ENCODE measurements at regions not wholly inside any gene's neighbourhood (a gene's known extent, or its start where the extent isn't known, plus 50 kb on each side); places are given as distances from the start of the nearest gene placed in this dataset.
A peak's percentile ranks its signal among the peaks of the same experiment; 100 is the strongest.

GRCh38 chr7:46459942-46460341 is 538.9 kb upstream of the IGFBP3 start:
- 100% methylated on average over 1 of the region's 1 CpG for WGBS (ENCODE audit: insufficient coverage)

DNA sequence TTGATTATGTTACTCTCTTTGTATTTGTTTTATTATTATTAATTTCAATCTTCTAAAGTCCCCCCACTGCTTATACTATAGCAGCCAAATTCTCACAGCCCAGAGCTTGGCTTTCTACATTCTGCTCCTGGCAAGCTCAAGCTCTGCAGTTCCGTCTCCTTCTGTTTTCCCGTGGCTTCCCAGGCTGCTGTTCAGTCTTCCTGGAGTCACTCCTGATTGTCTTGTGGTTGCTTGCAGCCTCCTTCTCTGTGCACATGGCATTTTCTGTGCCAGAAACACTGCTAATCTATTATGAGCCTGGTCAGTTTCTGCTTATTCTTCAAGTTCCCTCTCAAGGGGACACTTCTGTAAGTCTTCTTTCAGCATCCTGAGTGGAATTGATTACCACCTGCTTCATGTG is 533.7 kb upstream of the IGFBP3 start:
- no peak overlapping the region for H3K27ac ChIP-seq (ENCODE audit: low read depth, low read length)
- H3K9me3 ChIP-seq (ENCODE audit: control insufficient read depth, insufficient read depth, low read length) = peaks cover 2% of the 10 kb centered on the region
- H3K4me1 ChIP-seq (ENCODE audit: control insufficient read depth, insufficient read depth, low read length) = no peaks in the 10 kb centered on the region
- peak in 1 of 6 donors; percentile 40 for DNase-seq (ENCODE audit: low read depth in 4 of 6, low spot score in 6 of 6)
- 58% methylated on average over 2 of the region's 2 CpGs for WGBS (ENCODE audit: insufficient coverage)
- no peaks in the 10 kb centered on the region for H3K36me3 ChIP-seq (ENCODE audit: control insufficient read depth, insufficient read depth, low read length)
- H3K4me3 ChIP-seq (ENCODE audit: low read depth, low read length) = no peak overlapping the region
- H3K27me3 ChIP-seq (ENCODE audit: control insufficient read depth, insufficient read depth, low read length) = no peaks in the 10 kb centered on the region

More at GRCh38 chr7:46459942-46460341, 538.9 kb upstream of the IGFBP3 start:
- H3K27me3 ChIP-seq (ENCODE audit: control insufficient read depth, insufficient read depth, low read length) = no peaks in the 10 kb centered on the region
- DNase-seq (ENCODE audit: low read depth in 4 of 6, low spot score in 6 of 6) = no peak
- no peaks in the 10 kb centered on the region for H3K4me1 ChIP-seq (ENCODE audit: control insufficient read depth, insufficient read depth, low read length)
- H3K27ac ChIP-seq (ENCODE audit: low read depth, low read length) = no peak overlapping the region
- no peak overlapping the region for H3K4me3 ChIP-seq (ENCODE audit: low read depth, low read length)
- peaks cover 5% of the 10 kb centered on the region for H3K9me3 ChIP-seq (ENCODE audit: control insufficient read depth, insufficient read depth, low read length)
- no peaks in the 10 kb centered on the region for H3K36me3 ChIP-seq (ENCODE audit: control insufficient read depth, insufficient read depth, low read length)

DNA sequence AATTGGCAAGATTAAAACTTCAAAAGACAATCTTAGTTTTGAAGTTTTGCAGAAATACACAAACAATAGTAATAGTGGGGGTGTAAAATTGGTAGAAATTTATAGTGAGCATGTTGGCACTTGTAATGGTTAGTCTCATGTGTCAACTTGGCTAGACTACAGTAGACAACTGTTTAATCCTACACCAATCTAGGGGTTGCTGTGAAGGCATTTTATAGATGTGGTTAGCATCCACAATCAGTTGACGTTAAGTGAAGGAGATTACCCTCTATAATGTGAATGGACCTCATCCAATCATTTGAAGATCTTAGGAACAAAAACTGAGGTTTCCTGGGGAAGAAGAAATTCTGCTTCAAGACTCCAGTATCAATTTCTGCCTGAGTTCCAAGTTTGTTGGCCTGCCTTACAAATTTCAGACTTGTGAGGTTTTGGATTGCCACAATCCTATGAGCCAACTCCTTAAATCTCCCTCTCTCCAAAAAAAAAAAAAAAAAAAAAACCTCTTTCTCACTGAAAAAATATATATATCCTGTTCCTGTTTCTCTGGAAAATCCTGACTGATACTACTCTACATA is 531.6 kb upstream of the IGFBP3 start:
- peak in 1 of 6 donors; percentile 68 for DNase-seq (ENCODE audit: low read depth in 4 of 6, low spot score in 6 of 6)
- H3K27ac ChIP-seq (ENCODE audit: low read depth, low read length) = no peak overlapping the region
- no peaks in the 10 kb centered on the region for H3K27me3 ChIP-seq (ENCODE audit: control insufficient read depth, insufficient read depth, low read length)
- no peaks in the 10 kb centered on the region for H3K36me3 ChIP-seq (ENCODE audit: control insufficient read depth, insufficient read depth, low read length)
- no CpG with 5 or more reads among the region's 1 CpG for WGBS (ENCODE audit: insufficient coverage)
- H3K4me1 ChIP-seq (ENCODE audit: control insufficient read depth, insufficient read depth, low read length) = no peaks in the 10 kb centered on the region
- no peak overlapping the region for H3K4me3 ChIP-seq (ENCODE audit: low read depth, low read length)
- H3K9me3 ChIP-seq (ENCODE audit: control insufficient read depth, insufficient read depth, low read length) = peaks cover 2% of the 10 kb centered on the region

GRCh38 chr7:46451846-46452245 is 530.8 kb upstream of the IGFBP3 start:
- no peak overlapping the region for H3K4me3 ChIP-seq (ENCODE audit: low read depth, low read length)
- H3K36me3 ChIP-seq (ENCODE audit: control insufficient read depth, insufficient read depth, low read length) = no peaks in the 10 kb centered on the region
- H3K27ac ChIP-seq (ENCODE audit: low read depth, low read length) = no peak overlapping the region
- no peaks in the 10 kb centered on the region for H3K4me1 ChIP-seq (ENCODE audit: control insufficient read depth, insufficient read depth, low read length)
- H3K27me3 ChIP-seq (ENCODE audit: control insufficient read depth, insufficient read depth, low read length) = no peaks in the 10 kb centered on the region
- H3K9me3 ChIP-seq (ENCODE audit: control insufficient read depth, insufficient read depth, low read length) = peaks cover 2% of the 10 kb centered on the region
- DNase-seq (ENCODE audit: low read depth in 4 of 6, low spot score in 6 of 6) = peak in 1 of 6 donors; percentile 60

- H3K4me3 ChIP-seq (ENCODE audit: low read depth, low read length) = no peak overlapping the region
- H3K9me3 ChIP-seq (ENCODE audit: control insufficient read depth, insufficient read depth, low read length) = no peaks in the 10 kb centered on the region
- H3K36me3 ChIP-seq (ENCODE audit: control insufficient read depth, insufficient read depth, low read length) = no peaks in the 10 kb centered on the region
- no peaks in the 10 kb centered on the region for H3K4me1 ChIP-seq (ENCODE audit: control insufficient read depth, insufficient read depth, low read length)
- H3K27ac ChIP-seq (ENCODE audit: low read depth, low read length) = no peak overlapping the region
- H3K27me3 ChIP-seq (ENCODE audit: control insufficient read depth, insufficient read depth, low read length) = no peaks in the 10 kb centered on the region
- no peak for DNase-seq (ENCODE audit: low read depth in 4 of 6, low spot score in 6 of 6)
Measured at GRCh38 chr7:46450886-46451285, 529.8 kb upstream of the IGFBP3 start.

- Histone ChIP-seq H3K4me3 (ENCODE audit: low read depth, low read length) (no peak overlapping the region), H3K36me3 (ENCODE audit: control insufficient read depth, insufficient read depth, low read length) (no peaks in the 10 kb centered on the region), H3K4me1 (ENCODE audit: control insufficient read depth, insufficient read depth, low read length) (no peaks in the 10 kb centered on the region), H3K27me3 (ENCODE audit: control insufficient read depth, insufficient read depth, low read length) (no peaks in the 10 kb centered on the region), H3K9me3 (ENCODE audit: control insufficient read depth, insufficient read depth, low read length) (no peaks in the 10 kb centered on the region), H3K27ac (ENCODE audit: low read depth, low read length) (no peak overlapping the region)
- no peak for DNase-seq (ENCODE audit: low read depth in 4 of 6, low spot score in 6 of 6)
- no CpG with 5 or more reads among the region's 2 CpGs for WGBS (ENCODE audit: insufficient coverage)
Measured at GRCh38 chr7:46450425-46450824, 529.4 kb upstream of the IGFBP3 start.

- Histone ChIP-seq H3K36me3 (ENCODE audit: control insufficient read depth, insufficient read depth, low read length) (no peaks in the 10 kb centered on the region), H3K27me3 (ENCODE audit: control insufficient read depth, insufficient read depth, low read length) (no peaks in the 10 kb centered on the region), H3K4me1 (ENCODE audit: control insufficient read depth, insufficient read depth, low read length) (no peaks in the 10 kb centered on the region), H3K9me3 (ENCODE audit: control insufficient read depth, insufficient read depth, low read length) (no peaks in the 10 kb centered on the region), H3K27ac (ENCODE audit: low read depth, low read length) (no peak overlapping the region), H3K4me3 (ENCODE audit: low read depth, low read length) (no peak overlapping the region)
- no peak for DNase-seq (ENCODE audit: low read depth in 4 of 6, low spot score in 6 of 6)
- 69% methylated on average over 2 of the region's 2 CpGs for WGBS (ENCODE audit: insufficient coverage)
Measured at GRCh38 chr7:46449743-46450142, 528.7 kb upstream of the IGFBP3 start.

DNA sequence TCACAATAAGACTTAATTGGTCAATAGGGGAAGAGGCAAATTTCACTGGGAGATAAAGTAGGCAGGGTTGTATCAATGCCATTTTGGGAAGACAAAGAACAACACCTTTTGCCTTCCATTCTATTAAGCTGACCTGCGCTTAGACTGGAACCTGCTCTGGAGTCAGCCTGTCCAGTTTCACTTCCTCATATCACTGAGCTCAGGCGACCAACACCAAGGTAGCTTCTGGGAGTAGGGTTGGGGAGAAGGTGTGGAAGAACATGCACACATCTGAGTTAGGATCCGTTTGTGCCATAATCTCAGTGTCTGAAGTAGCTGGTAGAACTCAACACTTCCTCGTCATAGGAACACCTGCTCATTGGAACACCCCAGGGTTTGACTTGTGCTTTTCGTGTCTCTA is 527.4 kb upstream of the IGFBP3 start:
- H3K4me3 ChIP-seq (ENCODE audit: low read depth, low read length) = no peak overlapping the region
- WGBS (ENCODE audit: insufficient coverage) = 93% methylated on average over 3 of the region's 5 CpGs
- H3K27ac ChIP-seq (ENCODE audit: low read depth, low read length) = no peak overlapping the region
- H3K4me1 ChIP-seq (ENCODE audit: control insufficient read depth, insufficient read depth, low read length) = no peaks in the 10 kb centered on the region
- no peaks in the 10 kb centered on the region for H3K36me3 ChIP-seq (ENCODE audit: control insufficient read depth, insufficient read depth, low read length)
- no peaks in the 10 kb centered on the region for H3K9me3 ChIP-seq (ENCODE audit: control insufficient read depth, insufficient read depth, low read length)
- H3K27me3 ChIP-seq (ENCODE audit: control insufficient read depth, insufficient read depth, low read length) = no peaks in the 10 kb centered on the region
- DNase-seq (ENCODE audit: low read depth in 4 of 6, low spot score in 6 of 6) = no peak

GRCh38 chr7:46446151-46446550 is 525.1 kb upstream of the IGFBP3 start:
- H3K36me3 ChIP-seq (ENCODE audit: control insufficient read depth, insufficient read depth, low read length) = no peaks in the 10 kb centered on the region
- H3K27me3 ChIP-seq (ENCODE audit: control insufficient read depth, insufficient read depth, low read length) = no peaks in the 10 kb centered on the region
- DNase-seq (ENCODE audit: low read depth in 4 of 6, low spot score in 6 of 6) = no peak
- H3K4me3 ChIP-seq (ENCODE audit: low read depth, low read length) = no peak overlapping the region
- no peaks in the 10 kb centered on the region for H3K4me1 ChIP-seq (ENCODE audit: control insufficient read depth, insufficient read depth, low read length)
- H3K9me3 ChIP-seq (ENCODE audit: control insufficient read depth, insufficient read depth, low read length) = no peaks in the 10 kb centered on the region
- no CpG with 5 or more reads among the region's 1 CpG for WGBS (ENCODE audit: insufficient coverage)
- H3K27ac ChIP-seq (ENCODE audit: low read depth, low read length) = no peak overlapping the region

GRCh38 chr7:46444256-46444655 is 523.2 kb upstream of the IGFBP3 start:
- no peaks in the 10 kb centered on the region for H3K9me3 ChIP-seq (ENCODE audit: control insufficient read depth, insufficient read depth, low read length)
- no peak overlapping the region for H3K27ac ChIP-seq (ENCODE audit: low read depth, low read length)
- 88% methylated on average over 2 of the region's 3 CpGs for WGBS (ENCODE audit: insufficient coverage)
- H3K4me1 ChIP-seq (ENCODE audit: control insufficient read depth, insufficient read depth, low read length) = no peaks in the 10 kb centered on the region
- H3K36me3 ChIP-seq (ENCODE audit: control insufficient read depth, insufficient read depth, low read length) = no peaks in the 10 kb centered on the region
- no peak overlapping the region for H3K4me3 ChIP-seq (ENCODE audit: low read depth, low read length)
- DNase-seq (ENCODE audit: low read depth in 4 of 6, low spot score in 6 of 6) = no peak
- H3K27me3 ChIP-seq (ENCODE audit: control insufficient read depth, insufficient read depth, low read length) = no peaks in the 10 kb centered on the region

All from spinal cord (tissue), 9 donors.